Spleen (tissue), 11 donors: ENCODE measurements at regions not wholly inside any gene's neighbourhood (a gene's known extent, or its start where the extent isn't known, plus 50 kb on each side); places are given as distances from the start of the nearest gene placed in this dataset.

Experiments used
- DNase-seq: peaks from one replicate; pipeline ENCODE4 v3.0.0-alpha.2; 2020
- H3K27ac ChIP-seq, 8 donors: fragments of 200-600 bp; sonication (generic) in 7 of 8; 1 replicate in 4 of 8; 2 replicates in 4 of 8; pipeline versions ENCODE4 v1.5.0 to v1.8.0; 2016 to 2021; ENCODE audit warnings: inconsistent platforms in 4 of 8, mild to moderate bottlenecking in 4 of 8, moderate library complexity in 1 of 8
- H3K27me3 ChIP-seq, 7 donors: fragments of 200-600 bp; sonication (generic) in 6 of 7; replicated peaks in 1 of 7; 1 replicate in 4 of 7; 2 replicates in 3 of 7; pipeline versions ENCODE4 v1.5.0 to v1.8.0; 2016 to 2021; ENCODE audit warnings: inconsistent platforms in 3 of 7, mild to moderate bottlenecking in 1 of 7
- H3K36me3 ChIP-seq, 6 donors: fragments of 200-600 bp; sonication (generic) in 5 of 6; 1 replicate in 4 of 6; 2 replicates in 2 of 6; pipeline versions ENCODE4 v1.5.0 to v1.8.0; 2016 to 2021; ENCODE audit warnings: inconsistent platforms in 2 of 6
- H3K4me1 ChIP-seq, 6 donors: fragments of 200-600 bp; sonication (generic) in 5 of 6; 1 replicate in 3 of 6; 2 replicates in 3 of 6; pipeline versions ENCODE4 v1.5.0 to v1.8.0; 2016 to 2021; ENCODE audit warnings: inconsistent platforms in 3 of 6
- H3K4me3 ChIP-seq, 8 donors: fragments of 200-600 bp; sonication (generic) in 7 of 8; 1 replicate in 4 of 8; 2 replicates in 4 of 8; pipeline versions ENCODE4 v1.5.0 to v1.8.0; 2016 to 2021; ENCODE audit warnings: inconsistent platforms in 4 of 8, mild to moderate bottlenecking in 4 of 8, moderate library complexity in 2 of 8
- H3K9me3 ChIP-seq, 8 donors: fragments of 200-600 bp; sonication (generic) in 7 of 8; 1 replicate in 4 of 8; 2 replicates in 4 of 8; pipeline versions ENCODE4 v1.5.0 to v1.8.0; 2016 to 2021; ENCODE audit warnings: inconsistent platforms in 4 of 8
- CTCF ChIP-seq, 11 experiments: fragments of 200-600 bp in 7 of 11; fragments of 450-650 bp in 4 of 11; sonication (generic) in 4 of 11; IDR thresholded peaks in 8 of 11; conservative IDR thresholded peaks in 3 of 11; 1 replicate in 7 of 11; 2 replicates in 4 of 11; pipeline versions ENCODE4 v1.4.0 to v1.8.0; 2016 to 2021; ENCODE audit warnings: antibody characterized with exemption in 11 of 11, inconsistent platforms in 4 of 11, mild to moderate bottlenecking in 1 of 11
- POLR2A ChIP-seq, 3 donors: fragments of 450-650 bp; IDR thresholded peaks; one replicate each; pipeline ENCODE4 v1.5.1; 2017; ENCODE audit warnings: antibody characterized with exemption in 3 of 3, mild to moderate bottlenecking in 1 of 3
- POLR2AphosphoS5 ChIP-seq, 3 donors: sonication (generic); formaldehyde crosslinking; IDR thresholded peaks; one replicate each; pipeline ENCODE4 v1.5.1; 2017; ENCODE audit warnings: antibody characterized with exemption in 3 of 3
- WGBS, 5 donors: extraction: QIAGEN DNeasy Blood & Tissue Kit in 3 of 5; methylation state at CpG; one replicate each; pipeline versions ENCODE4 v1.1.5 to v1.1.7; 2013 to 2018; 5-methylcytosine and 5-hydroxymethylcytosine counted together
- intact Hi-C: fragments of 100-400 bp; cut with DNase I; formaldehyde crosslinking; loops from one replicate; pipeline ENCODE4 v1.15.0; 2023; ENCODE audit warnings: low total_unique reads
- donor health status: healthy with polysubstance abuse.
- donor health status: DM: no; HTN: no; CAD: no; lungs with moderate emphysema.
- donor health status: DM: no; HTN: no; CAD: no.
- donor health status: Bipolar disorder and iron deficiency.
- donor health status: healthy.
- donor health status: DM: no; HTN: no; CAD: no.
- donor health status: DM: yes; HTN: yes; CAD: no.

- H3K27me3 ChIP-seq = peaks cover 0 to 18% (median 0%) of the 10 kb centered on the region in 7 donors
- DNase-seq = no peak
- H3K36me3 ChIP-seq = no peaks in the 10 kb centered on the region
- peaks cover 0 to 6% (median 0%) of the 10 kb centered on the region in 6 donors for H3K4me1 ChIP-seq
- no peak for TF ChIP-seq POLR2A (IDR thresholded peaks at IDR 0.05)
- TF ChIP-seq POLR2AphosphoS5 (IDR thresholded peaks at IDR 0.05) = no peak
- TF ChIP-seq CTCF (IDR thresholded peaks at IDR 0.05 in 8 of 11, conservative IDR thresholded peaks at IDR 0.05 in 3 of 11) = no peak
- no peak overlapping the region for H3K27ac ChIP-seq
- H3K9me3 ChIP-seq = no peaks in the 10 kb centered on the region
- intact Hi-C loops = no loop called here
- 71 to 85% (median 76%) methylated on average over 1 of the region's 1 CpG for WGBS, 5 donors
- no peak overlapping the region for H3K4me3 ChIP-seq
Measured at GRCh38 chr14:106811162-106811561, 1284.8 kb downstream of the TMEM121 start.

DNA sequence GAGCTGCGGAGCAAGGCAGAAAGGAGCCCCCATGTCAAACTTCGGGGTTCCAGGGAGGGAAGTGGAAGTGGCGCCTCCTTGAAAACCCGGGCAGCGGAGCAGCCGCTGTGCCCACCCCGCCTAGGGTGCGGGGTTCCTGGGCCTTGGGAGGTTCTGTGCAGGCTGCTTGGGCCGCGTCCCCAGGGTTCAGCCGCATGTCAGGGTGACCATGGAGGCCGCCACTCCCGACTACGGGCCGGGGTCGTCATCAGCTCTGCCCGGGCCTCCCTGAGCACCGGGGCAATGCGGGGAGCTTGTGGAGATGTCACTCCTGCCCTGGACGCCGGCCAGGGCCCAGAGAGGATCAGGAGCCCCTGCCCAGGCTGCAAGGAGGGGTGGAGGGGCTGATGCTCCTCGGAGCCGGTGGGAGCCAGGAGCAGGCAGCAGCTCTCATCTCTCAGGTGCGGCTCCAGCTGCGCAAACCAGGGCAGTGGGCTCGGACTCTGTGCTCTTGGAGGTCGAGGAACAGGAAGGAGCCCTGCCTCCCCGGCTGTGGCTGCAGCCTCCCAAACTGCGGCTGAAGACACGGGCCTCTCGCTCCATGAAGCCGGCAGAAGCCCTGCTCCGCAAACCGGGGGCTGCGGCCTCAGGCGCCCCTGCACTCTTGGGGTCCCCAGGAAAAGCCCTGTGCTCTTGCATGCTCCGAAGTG is 1286.5 kb downstream of the TMEM121 start:
- Histone ChIP-seq H3K27me3 (peaks cover 0 to 10% (median 0%) of the 10 kb centered on the region in 7 donors), H3K4me1 (peaks cover 0 to 6% (median 0%) of the 10 kb centered on the region in 6 donors), H3K4me3 (no peak overlapping the region), H3K9me3 (no peaks in the 10 kb centered on the region), H3K36me3 (no peaks in the 10 kb centered on the region), H3K27ac (no peak overlapping the region)
- TF ChIP-seq POLR2AphosphoS5 (IDR thresholded peaks at IDR 0.05) (no peak), POLR2A (IDR thresholded peaks at IDR 0.05) (no peak), CTCF (IDR thresholded peaks at IDR 0.05 in 8 of 11, conservative IDR thresholded peaks at IDR 0.05 in 3 of 11) (no peak)
- 85 to 90% (median 88%) methylated on average over 18 to 37 of the region's 37 CpGs for WGBS, 5 donors
- intact Hi-C loops = no loop called here
- DNase-seq = no peak

DNA sequence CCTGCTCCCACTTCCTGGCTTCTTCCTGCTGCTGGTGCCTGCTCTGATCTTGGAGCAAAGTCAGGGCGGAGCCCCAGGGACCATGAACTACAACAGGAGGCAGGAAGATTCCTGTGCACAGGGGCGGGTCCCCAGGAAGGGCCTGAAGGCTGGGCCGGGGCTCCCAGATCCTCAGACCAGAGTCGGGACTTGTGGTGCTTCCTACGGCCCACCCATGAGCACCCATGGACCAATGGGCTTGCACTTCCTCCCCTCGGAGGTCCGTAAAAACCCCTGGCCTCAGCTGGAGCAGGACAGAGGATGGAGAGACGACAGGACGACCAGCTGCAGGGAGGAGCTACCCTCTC is 1287.1 kb downstream of the TMEM121 start:
- peaks cover 0 to 8% (median 0%) of the 10 kb centered on the region in 7 donors for H3K27me3 ChIP-seq
- peaks cover 0 to 6% (median 0%) of the 10 kb centered on the region in 6 donors for H3K4me1 ChIP-seq
- H3K36me3 ChIP-seq = no peaks in the 10 kb centered on the region
- H3K9me3 ChIP-seq = no peaks in the 10 kb centered on the region
- DNase-seq = no peak
- no peak overlapping the region for H3K4me3 ChIP-seq
- TF ChIP-seq CTCF (IDR thresholded peaks at IDR 0.05 in 8 of 11, conservative IDR thresholded peaks at IDR 0.05 in 3 of 11) = no peak
- no peak for TF ChIP-seq POLR2A (IDR thresholded peaks at IDR 0.05)
- no peak for TF ChIP-seq POLR2AphosphoS5 (IDR thresholded peaks at IDR 0.05)
- whole genome bisulfite sequencing, 5 donors = 67 to 89% (median 75%) methylated on average over 6 to 9 of the region's 9 CpGs
- intact Hi-C loops = no loop called here
- H3K27ac ChIP-seq = no peak overlapping the region

DNA sequence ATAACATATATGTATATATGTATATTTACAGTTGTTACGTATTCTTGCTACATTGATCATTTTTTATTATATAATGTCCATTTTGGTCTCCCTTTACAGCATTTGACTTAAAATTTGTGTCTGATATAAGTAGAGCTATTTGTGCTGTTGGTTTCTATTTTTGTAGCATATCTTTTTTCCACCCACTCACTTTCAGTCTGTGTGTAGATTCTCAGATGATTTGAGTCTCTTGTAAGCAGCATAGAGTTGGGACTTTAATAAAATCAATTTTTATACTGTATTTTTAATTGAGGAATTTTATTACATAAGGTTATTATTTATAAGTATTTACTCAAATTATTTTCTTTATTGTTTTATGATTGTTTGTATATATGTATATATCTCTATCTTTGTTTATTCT is 1293.7 kb downstream of the TMEM121 start:
- Histone ChIP-seq H3K4me1 (no peaks in the 10 kb centered on the region), H3K27ac (no peak overlapping the region), H3K27me3 (peaks cover 0 to 10% (median 0%) of the 10 kb centered on the region in 7 donors), H3K4me3 (no peak overlapping the region), H3K9me3 (no peaks in the 10 kb centered on the region), H3K36me3 (no peaks in the 10 kb centered on the region)
- intact Hi-C loops = no loop called here
- no peak for DNase-seq
- 85 to 89% (median 88%) methylated on average over 1 of the region's 1 CpG for whole genome bisulfite sequencing, 5 donors
- no peak for TF ChIP-seq CTCF (IDR thresholded peaks at IDR 0.05 in 8 of 11, conservative IDR thresholded peaks at IDR 0.05 in 3 of 11)
- TF ChIP-seq POLR2A (IDR thresholded peaks at IDR 0.05) = no peak
- no peak for TF ChIP-seq POLR2AphosphoS5 (IDR thresholded peaks at IDR 0.05)
